ENCODE measurements at regions not wholly inside any gene's neighbourhood (a gene's known extent, or its start where the extent isn't known, plus 50 kb on each side); places are given as distances from the start of the nearest gene placed in this dataset.
A peak's percentile ranks its signal among the peaks of the same experiment; 100 is the strongest.
"Not testable (repeated sequence)": the region's sequence is repeated elsewhere in the genome, so short reads cannot be mapped to it uniquely, and the experiment has no call there.

DNA sequence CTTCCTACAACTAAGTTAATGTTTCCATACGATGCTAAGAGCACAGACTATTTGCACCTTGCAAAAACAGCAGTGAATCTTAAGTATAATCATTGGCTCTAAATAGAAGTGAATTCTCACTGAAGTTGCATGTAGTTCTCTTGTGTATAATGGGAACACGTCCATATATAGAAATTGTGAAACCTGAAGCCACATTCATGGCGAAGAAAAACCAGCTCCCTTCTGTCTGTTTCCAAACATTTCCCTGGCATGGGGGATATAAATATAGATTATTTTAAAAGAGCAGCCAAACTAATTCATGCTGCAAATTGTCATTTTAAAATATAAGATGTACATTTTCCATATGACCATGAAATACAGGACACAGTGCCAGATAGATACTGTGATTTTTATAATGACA is 71.1 kb downstream of the TRAM1L1 start:
- DNase-seq: no peak

DNA sequence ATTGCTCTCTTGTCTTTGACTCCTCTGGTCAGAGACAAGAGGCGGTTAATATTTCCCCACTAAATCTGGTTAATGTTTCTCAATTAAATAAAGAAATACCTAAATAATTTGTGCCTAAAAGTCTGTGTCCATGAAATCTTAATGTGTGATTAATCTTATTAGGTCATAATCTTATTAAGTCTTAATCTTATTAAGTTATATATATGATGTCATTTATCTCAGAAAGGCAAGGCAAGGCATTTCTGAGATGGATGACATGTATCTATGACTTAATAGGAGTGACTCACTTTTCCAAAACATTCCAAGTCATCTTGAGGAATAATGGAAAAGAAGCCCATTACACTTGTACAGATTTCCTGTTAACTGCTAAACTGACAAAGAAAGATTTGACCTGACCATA is 74.7 kb downstream of the TRAM1L1 start:
- DNase-seq: no peak

DNA sequence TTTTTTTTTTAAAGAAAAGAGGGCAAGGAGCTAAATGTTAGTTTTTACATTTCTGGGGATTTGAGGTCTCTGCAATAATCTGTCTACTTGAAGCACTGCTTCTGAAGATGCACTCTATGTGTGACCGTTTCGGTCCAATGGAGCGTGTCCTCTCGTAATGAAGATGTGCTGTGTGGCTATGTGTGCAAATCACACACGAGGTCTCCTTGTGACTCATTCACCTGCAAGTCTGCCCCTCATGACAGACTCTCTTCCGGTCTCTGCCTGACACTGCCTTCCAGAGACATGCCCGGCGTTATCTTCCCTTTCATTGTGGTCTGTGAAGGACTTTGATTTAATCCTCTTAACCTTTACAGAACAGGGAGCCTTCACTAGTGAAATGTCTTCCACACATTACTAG is 84.3 kb downstream of the TRAM1L1 start:
- DNase-seq: no peak

DNA sequence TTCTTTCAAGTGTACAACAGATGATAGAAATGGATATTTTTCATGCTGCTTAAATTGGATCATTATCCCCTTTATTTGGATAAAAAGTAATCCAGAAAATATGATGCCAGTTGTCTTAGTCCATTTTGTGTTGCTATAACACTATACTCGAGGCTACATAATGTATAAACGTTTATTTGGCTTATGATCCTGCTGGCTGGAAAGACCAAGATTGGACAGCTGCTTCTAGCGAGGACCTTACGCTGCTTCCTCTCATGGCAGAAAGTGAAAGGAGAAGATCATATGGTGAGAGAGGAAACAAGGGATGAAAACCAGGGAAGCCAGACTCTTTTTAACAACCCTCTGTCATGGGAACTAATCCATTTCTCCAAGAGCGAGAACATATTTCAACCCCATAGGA is 102.7 kb downstream of the TRAM1L1 start:
- DNase-seq: no peak

DNA sequence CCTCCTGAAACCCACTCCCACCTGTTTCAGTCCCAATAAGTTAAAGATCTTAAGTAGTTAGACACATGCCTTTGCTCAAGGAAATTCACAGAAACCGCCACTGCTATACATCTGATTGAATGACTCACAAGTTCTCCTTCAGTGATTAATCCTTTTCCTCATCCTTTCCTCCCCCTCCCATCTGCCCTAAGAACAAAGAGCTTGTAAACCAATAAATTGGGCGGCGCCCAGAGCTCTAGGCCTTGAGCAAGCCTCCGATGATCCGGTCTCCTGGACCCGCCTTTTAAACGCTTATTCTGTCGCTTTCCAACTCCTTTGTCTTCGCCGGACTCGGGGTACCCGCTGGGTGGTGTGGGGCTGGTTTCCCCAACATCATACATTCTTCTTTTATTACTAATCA is 104.9 kb downstream of the TRAM1L1 start:
- not testable (repeated sequence) for DNase-seq

DNA sequence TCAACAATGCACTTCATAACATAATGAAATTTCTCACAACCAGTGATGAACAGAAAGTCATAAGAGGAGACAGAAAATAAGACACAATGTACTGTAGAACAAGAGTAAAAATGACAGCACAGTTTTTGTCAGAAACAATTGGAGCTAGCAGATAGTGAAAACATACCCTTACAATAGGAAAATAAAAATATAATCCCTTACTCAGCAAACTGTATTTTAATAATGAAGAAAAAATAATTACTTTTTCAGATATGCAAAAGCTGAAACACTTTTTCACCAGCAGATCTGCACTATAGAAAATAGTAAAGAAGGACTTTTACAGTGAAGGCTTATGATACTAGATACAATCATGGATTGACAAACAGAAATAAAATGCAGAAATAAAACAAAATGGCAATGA is 126.3 kb downstream of the TRAM1L1 start:
- no peak for DNase-seq

DNA sequence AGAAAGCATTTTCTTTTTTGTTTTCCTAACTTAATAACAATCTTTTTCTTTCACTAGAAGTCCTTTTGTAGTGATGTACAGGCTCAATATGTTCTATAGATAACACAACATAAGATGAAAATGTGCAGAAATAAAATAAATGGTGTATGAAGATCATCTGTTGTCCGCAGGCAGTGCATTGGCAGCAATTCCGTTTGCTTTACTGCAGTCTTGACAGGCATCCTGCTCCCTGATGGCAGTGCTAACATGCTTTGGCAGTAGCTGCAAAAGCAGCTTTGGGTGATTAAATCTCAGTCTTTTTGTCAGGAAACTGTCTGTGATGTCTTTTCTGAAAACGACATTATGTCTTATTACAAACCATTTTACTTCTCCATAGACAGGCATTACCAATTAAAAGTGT is 131.4 kb downstream of the TRAM1L1 start:
- DNase-seq: no peak

DNA sequence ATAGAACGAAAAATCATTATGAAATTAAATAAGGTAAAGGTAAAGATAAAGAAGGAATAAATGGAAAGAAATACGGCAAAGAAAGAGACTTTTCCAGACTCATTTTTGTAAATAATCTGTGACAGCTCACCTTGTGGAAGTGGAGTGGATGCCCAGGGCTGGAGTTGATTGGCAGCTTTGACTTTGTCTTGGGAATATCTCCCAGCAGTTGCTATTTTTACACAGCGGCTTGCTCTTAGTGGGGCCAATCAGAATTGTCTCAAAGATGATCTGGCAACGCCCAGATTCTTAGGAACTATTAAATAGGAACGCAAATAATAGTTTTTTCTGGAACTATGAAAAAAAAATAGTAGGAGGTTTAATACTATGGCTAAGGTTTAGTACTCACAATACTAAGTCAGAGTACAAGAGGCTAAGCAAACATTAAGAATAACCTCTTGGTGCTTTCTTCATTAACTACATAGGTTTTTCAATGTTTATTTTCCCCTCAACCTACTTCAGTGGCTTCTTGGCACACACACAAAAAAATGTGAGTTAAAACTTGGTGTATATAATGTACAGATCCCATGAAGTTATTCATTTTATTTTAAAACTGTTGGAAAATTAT is 132.7 kb downstream of the TRAM1L1 start:
- no peak for DNase-seq

DNA sequence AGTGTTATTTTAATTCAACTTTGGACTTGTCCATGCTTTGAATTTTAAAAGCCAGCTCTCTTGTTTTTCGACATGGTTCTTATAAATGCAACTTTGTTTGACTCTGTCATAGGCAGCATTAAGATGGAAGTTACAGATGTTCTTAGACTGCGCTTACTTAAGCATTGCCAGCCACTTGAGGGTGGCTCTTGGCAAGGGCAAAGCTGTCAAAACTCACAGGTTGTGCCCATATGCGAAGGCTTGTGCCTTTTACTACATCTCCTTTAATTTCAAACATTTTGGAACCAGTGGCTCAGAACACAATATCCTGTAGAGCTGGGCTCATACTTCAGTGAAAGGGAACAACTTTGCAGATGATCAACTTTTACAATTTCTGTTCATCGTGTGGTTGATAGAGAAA is 135.5 kb downstream of the TRAM1L1 start:
- DNase-seq: no peak

DNA sequence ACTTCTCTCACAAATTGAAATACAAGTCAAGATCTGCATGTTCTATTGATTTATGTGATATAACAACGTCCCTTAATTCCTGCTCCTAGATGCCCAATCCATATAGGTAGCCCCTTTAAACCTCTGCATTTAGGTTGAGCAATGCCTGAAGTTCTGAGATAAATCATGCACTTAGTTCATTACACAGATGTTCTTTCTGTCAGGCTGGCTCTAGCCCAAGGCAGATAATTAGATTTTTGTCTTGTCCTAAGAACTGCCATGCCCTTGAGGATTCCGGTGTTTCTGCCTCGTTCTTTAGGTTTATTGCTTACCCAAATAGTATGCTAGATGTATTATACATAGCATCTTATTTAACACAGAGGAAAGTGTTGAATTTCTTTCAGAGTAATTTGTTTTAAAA is 143.1 kb downstream of the TRAM1L1 start:
- no peak for DNase-seq

DNA sequence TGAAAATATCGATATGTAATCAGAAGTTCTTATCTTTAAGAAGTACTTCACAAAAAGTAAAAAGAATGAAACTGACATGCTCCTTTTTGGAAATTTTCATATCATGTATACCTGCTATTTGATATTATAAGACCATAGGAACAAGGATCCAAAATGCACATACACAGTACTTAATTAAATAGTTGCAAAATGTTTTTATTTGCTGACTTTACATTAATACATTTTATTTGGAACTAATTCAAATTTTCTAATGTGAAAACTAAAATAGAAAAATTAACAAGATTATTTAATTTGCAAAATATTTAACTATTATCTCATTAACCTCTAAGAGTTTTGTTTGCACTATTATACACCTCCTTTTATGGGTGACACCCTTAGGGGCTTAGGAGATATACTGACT is 155.0 kb downstream of the TRAM1L1 start:
- DNase-seq: no peak

DNA sequence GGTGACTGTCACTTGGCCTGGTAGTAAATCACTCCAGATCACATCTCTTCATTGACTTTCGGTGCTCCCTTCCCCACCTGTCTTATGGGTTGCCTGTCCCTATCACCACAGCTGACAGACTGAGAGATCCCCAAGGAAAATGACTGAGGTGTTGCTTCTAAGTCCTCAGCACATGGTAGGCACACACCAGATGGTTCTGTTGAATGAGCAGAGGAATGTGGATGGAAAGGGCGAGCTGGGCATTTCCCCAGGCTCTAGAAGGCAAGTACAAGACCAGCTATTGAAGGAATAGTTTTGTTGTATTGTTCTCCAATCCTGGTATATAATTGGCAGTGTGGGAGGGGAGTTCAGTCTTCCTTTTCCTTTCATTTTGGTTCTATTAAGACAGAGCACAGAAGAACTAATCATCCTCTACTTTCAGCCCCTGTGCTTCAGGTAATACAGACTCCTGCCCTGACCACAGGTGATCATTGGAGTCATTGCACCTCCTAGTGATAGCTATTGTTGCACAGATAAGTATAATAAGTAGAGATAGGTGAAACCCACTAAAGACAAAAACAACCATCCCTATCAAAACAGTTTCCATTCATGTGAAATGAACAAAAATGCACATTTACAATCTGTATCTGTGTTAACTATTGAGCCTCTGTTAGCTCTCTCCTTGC is 158.6 kb downstream of the TRAM1L1 start:
- no peak for DNase-seq

DNA sequence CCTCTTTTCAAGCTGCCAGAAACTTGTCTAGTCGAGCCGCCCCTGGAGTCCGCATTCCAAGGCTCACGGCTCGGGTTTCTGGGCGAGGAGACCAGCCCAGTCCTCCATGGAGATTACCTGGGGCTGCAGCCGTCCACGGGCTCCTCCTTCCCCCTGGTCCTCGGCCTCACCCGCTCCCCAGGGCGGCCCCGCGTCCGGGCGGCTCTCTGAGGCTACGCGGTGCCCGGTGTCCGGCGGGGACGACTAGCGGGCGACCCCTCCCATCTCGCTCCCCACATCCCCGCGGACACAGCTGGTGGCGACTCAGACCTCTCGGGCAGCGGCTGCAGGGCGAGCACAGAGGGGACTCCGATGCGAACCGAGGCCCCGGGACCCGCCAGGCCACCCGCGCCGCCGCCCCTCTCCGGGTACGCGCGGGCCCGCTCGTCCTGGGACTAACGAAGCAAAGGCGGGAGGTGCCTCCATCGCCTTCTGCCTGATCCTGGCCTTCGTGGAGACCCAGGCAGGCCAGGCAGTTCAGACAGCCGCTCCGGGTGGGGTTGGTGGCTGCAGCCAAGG is 159.4 kb downstream of the TRAM1L1 start:
- no peak for DNase-seq

DNA sequence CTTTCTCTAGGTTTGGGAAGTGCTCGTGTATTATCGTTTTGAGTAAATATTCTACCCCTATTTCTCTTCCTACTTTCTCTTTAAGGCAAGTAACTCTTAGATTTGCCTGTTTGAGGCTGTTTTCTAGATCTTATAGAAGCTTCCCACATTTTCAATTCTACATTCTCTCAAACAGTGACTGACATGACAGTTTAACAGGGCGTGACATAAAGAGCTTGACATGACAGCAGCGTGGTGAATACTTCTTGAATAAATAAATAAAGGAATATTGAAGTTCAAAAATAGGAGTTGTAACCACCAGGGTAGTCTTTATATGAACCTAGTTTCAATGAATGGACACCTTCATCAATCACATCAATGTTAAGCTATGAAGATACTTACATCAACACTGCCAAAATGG is 162.0 kb downstream of the TRAM1L1 start:
- DNase-seq: no peak

DNA sequence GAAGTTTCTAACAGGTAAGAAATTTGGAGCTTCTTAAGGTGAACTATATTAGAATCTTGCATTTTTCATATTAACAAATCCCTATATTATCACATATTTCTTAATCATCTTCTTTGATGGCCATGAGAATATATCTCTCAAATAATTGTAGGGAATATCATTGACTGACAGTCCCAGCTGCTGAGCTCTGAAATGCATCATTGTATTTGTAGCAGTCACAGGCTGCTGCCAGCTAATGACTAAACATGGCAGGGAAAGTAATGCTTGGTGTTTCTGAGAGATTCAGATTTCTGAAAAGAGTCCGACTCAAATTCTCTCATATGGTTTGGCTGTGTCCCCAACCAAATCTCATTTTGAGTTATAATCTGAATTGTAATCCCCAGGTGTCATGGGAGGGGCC is 171.9 kb downstream of the TRAM1L1 start:
- DNase-seq: no peak

DNA sequence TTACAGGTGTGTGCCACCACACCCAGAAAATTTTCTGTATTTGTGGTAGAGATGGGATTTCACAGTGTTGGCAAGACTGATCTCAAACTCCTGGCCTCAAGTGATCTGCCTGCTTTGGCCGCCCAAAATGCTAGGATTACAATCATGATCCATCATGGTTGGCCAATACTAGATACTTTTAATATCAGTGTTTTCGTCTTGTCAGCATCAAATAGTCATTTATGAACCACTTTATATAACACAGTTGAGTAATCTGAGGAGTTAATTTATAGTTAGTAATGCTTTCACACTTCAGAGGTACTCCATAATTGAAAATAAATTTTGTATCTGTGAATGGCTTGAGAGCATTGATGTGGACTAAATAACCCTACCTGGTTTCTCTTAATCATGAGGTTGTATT is 178.6 kb downstream of the TRAM1L1 start:
- no peak for DNase-seq

DNA sequence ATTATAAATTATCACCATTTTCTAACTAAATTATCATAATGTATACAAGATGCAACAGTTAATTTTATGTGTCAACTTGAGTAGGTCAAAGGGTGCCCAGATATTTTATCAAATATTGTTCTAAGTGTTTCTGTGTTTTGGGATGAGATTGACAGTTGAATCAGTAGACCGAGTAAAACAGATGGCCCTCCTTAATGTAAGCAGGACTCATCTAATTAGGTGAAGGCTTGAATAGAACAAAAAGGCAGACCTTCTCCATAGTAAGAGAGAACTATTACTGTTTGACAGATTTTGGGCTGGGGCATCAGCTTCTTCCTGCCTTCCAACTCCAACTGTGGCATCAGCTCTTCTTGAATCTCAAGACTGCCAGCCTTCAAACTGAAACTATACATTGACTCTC is 185.8 kb downstream of the TRAM1L1 start:
- DNase-seq: no peak

DNA sequence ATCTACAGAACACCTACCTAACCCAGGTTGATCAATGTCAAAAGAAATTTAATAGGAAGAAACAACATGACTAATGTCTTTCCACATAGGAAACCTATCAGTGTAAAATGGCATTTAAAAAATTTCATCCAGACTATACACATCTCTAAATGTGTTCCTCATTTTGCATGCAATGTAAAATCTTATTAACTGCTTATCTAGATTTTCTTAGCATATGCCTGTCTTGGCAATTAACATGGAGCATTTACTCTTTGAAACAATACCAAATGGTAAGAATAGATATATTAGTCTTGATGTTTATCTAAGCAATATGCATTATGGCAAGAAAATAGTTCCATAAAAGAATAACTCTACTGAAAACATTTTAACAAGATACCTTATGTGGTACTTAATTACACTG is 199.8 kb downstream of the TRAM1L1 start:
- DNase-seq: no peak

DNA sequence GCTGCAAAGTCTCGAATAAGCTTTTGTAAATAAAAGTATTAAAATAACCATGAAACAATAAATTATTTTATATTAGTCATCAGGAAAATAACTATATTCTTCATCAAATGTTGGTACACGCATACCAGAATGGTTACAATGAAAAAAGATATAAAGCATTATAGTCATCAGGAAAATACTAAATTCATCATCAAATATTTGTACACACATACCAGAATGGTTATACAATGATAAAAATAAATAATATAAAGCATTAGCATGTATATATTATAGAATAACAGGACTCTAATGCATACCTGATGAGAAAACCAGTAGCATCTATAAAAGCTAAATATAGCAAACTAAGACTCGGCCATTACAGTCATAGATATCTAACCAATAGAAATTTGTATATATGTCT is 202.9 kb downstream of the TRAM1L1 start:
- DNase-seq: no peak

DNA sequence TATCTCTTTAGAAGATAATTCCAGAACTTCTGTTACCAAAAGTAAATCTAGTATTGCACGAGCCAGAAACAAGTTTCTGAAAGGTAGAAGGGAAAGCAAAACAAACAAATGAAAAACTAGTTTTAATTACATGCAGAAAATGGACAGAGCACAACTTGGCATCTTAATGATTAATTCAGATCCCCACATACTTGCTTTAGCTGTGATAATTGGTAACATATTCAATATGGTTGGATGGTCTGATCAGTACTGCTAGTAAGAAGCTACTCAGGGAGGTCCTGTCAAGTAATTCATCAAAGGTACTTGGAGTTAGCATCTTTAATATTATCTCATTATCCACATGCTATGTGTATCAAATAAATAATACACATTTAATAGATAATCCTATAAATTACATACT is 204.3 kb downstream of the TRAM1L1 start:
- no peak for DNase-seq

DNA sequence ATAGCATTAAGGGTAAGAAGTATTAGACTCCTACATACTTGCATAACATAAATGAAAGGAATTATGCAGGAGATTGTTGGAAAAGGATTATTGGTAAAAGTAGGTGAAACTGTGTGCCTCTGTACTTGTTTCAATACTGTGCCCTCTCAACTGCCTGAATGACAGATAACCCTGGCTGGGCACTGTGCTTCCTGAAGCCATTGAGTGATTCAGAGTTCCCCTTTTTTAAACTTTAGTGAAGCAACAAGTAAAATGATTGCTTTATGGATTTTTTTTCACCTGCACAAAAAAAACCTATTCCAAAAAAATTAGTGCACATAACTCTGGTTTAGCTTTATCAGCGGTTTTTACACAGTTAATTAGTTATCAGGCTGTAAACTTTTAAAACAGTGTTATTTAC is 204.8 kb downstream of the TRAM1L1 start:
- DNase-seq: peak in 1 of 4 experiments; percentile 4

DNA sequence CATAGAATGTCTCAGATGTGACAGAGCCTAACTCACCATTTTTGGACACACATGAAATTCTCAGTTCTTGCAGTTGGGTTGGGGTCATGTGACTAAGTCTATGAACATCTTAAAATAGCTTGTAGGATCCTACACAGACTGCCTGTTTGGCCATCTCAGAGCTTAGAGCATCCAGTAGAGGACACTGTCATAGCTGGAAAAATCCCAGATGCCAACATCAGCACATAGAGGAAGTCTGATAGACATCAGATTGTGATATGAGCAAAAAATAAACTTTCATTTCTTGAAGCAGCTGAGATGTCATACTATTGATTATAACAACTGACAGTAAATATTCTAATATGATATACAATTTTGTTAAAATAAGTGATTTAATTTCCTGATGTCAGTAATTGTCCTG is 207.1 kb downstream of the TRAM1L1 start:
- no peak for DNase-seq

DNA sequence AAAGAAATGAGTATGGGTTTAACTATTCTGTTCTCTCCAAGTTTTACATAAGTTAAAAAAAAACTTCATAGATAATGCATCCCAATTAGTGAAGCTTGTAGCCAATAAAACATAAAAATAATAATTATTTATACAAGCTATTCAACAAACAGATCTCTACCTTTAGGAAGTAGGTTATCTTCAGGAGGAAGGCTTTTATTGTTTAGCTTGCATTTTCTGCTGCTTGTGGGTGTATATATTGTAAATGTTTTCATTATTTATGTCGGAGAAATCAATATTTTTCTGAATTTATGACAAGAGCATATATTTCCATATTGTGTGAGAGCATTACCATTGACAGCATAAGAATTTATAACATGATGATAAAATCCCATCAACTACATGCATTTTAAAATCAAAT is 208.3 kb downstream of the TRAM1L1 start:
- DNase-seq: no peak

DNA sequence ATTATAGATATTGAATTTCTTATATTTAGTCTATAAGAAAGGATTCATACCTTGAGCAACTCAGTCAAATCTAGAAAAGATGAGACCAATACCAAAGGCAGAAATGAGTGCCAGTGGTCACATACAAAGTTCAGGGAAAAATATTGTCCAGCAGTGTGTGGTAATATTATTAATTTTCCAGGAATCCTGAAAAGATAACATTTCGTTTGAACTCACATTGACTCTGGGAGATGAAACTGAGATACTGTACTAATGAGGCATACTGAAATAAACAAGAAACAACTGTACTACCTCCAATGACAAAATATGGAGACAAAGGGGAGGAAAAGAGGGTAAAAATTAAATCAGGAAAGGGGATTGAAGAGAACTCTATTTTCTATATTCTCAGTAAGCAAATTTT is 212.4 kb downstream of the TRAM1L1 start:
- DNase-seq: no peak

DNA sequence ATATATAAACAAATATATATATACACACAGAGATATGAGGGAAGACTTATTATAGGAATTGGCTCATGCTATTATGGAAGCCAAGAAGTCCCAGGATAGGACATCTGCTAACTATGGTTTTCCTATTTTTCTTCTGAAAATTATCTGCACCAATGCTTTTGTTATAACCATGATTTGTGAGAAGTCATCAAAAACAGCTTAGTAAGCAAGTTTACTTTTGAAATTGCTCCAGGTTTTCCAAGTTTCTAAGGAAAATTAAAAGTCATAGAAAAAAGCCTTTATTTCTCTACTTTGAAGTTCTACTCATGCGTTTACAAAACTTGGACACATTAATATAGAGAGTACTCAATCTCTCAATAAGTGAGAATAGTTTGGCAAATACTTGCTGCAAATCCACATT is 213.1 kb downstream of the TRAM1L1 start:
- no peak for DNase-seq
